ENCODE measurements at regions not wholly inside any gene's neighbourhood (a gene's known extent, or its start where the extent isn't known, plus 50 kb on each side); places are given as distances from the start of the nearest gene placed in this dataset.

DNA sequence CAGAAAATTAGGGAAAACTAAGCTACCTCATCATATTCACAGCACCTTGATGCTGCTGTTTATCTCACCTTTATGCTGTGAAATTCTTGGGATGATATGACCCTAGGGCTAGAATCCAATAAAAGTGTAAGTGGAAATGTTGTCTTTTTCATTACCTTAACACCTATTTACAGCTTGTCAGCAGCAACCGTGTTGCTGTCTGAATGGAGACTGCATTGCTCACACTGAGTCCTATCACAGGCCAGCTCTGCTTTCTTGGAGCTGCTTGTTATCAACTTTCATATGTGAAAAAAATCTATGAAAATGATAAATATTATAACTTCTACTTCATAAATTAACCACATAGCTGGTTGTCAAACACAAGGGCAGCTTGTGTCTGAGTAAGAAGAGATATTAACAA, 789.5 kb downstream of the TECRL start:
- TF ChIP-seq, protein P1, sequence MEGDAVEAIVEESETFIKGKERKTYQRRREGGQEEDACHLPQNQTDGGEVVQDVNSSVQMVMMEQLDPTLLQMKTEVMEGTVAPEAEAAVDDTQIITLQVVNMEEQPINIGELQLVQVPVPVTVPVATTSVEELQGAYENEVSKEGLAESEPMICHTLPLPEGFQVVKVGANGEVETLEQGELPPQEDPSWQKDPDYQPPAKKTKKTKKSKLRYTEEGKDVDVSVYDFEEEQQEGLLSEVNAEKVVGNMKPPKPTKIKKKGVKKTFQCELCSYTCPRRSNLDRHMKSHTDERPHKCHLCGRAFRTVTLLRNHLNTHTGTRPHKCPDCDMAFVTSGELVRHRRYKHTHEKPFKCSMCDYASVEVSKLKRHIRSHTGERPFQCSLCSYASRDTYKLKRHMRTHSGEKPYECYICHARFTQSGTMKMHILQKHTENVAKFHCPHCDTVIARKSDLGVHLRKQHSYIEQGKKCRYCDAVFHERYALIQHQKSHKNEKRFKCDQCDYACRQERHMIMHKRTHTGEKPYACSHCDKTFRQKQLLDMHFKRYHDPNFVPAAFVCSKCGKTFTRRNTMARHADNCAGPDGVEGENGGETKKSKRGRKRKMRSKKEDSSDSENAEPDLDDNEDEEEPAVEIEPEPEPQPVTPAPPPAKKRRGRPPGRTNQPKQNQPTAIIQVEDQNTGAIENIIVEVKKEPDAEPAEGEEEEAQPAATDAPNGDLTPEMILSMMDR (optimal IDR thresholded peaks at IDR 0.05 in 1 of 3, IDR thresholded peaks at IDR 0.05 in 1 of 3, conservative IDR thresholded peaks at IDR 0.05 in 1 of 3; ENCODE audit: extremely low read depth in 1 of 3, insufficient read depth in 2 of 3, low read length in 3 of 3), result no peak
- TF ChIP-seq EZH2 (IDR thresholded peaks at IDR 0.05; ENCODE audit: low read length), result no peak

All from keratinocyte (primary cell).